ENCODE measurements at regions not wholly inside any gene's neighbourhood (a gene's known extent, or its start where the extent isn't known, plus 50 kb on each side); places are given as distances from the start of the nearest gene placed in this dataset.
"Not testable (repeated sequence)": the region's sequence is repeated elsewhere in the genome, so short reads cannot be mapped to it uniquely, and the experiment has no call there.

GRCh38 chr1:229015806-229016205, 255.1 kb upstream of the RAB4A start:
- no peak for DNase-seq

DNA sequence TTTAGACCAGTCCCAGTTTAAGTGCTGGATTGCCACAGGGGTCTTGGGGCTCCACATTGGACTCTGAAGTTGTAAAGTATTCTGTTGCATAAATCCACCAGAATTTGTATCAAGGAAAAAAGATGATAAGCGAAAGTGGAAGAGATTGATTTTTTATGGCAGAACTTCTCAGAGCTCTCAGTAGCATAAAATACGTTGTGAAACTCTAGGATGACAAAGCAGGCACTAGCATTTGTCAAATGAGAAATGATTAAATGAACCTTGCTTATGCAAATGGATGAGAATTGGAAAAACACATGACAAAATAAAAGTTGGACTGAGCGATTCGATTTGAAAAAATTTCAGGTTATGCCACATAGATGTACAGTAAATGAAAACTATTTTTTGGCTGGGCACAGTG, 253.8 kb upstream of the RAB4A start:
- peak in 2 of 3 donors; percentile 59 to 61 for DNase-seq

DNA sequence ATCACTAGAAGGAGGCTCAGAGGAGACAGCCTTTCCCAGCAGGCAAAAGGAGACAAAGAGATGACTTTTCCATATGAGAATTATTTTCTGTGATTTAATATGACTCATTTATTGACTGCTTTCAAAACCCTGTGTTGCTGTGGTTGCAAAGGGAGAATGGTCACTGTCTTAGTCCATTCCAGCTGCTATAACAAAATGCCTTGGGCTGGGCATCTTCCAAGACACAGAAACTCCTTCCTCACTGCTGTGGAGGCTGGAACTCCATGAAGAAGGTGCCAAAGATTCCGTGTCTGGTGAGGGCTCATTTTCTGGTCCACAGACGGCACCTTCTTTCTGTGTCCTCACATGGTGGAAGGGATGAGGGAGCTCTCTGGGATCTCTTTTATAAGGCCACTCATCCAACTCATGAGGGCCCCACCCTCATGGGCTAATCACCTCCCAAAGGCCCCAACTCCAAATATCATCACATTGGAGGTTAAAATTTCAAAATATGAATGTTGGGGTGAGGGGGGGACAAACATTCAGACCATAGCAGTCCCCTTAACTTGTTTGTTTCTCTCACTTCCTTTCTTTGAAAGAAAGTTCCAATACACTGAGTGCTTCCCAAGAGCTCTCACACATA, 252.1 kb upstream of the RAB4A start:
- DNase-seq, result no peak

DNA sequence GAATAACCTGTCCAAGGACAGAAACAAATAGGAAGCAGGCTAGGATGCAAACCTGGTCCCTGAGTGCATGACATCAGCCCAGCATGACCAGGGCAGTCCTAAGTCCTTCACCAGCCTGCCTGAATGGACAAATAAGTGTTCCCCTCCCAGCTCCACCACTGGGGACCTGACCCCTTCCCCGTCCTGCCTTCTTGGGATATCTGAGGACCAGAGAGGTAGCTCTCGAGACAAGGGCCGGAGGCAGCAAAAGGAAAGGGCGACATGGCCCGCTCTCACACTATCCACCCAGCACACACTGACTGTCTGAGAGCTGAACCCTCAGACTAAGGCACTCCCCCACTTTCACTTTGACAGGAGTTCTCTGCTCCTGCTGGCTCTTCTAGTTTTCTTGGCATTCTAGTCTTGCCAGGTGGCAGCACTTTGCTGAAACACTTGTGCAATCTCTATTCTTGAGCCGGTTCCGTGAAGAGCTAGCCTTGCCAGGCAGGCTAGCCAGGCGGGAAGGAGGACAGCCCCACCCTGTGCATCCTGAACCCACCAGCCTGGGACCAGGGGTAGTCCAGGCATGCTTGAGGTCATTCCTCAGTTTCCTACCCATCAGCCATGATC, 251.1 kb upstream of the RAB4A start:
- no peak for DNase-seq

GRCh38 chr1:229021034-229021433, 249.9 kb upstream of the RAB4A start:
- not testable (repeated sequence) for DNase-seq

DNA sequence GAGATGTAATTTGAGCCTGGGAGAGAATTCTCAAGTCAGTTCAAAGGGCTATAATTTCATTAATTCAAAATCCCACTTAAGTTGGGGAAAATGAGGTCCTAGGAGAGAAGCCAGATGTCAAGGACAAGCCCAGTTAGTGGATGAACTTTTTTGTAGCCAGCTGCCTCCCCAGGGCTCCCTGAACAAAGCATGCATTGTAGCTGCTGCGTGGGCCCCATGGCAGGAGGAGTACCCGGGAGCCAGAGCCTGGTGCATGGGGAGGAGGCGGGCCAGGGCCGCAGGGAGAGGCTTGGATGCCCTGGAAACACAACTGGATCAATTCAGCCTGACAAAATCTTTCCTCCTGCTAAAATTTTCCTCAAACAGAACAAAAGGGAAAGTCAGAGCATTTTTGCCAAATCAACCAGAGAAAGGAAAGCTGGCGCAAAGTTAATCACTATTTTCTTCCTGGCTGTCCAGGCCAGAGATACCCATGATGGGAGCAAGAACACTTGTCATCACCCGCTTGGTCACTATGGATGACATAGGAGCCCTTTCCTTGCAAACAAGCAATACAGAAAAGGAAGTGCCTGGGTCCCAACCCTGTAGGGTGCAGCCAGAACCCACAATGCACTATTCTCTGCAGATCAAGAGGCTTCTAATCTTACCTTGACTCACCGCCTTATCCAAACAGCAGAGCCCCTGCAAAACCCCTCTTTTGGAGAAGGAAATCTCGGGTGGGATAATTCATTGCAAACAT, 248.1 kb upstream of the RAB4A start:
- DNase-seq, result peak in 2 of 3 donors; percentile 45

DNA sequence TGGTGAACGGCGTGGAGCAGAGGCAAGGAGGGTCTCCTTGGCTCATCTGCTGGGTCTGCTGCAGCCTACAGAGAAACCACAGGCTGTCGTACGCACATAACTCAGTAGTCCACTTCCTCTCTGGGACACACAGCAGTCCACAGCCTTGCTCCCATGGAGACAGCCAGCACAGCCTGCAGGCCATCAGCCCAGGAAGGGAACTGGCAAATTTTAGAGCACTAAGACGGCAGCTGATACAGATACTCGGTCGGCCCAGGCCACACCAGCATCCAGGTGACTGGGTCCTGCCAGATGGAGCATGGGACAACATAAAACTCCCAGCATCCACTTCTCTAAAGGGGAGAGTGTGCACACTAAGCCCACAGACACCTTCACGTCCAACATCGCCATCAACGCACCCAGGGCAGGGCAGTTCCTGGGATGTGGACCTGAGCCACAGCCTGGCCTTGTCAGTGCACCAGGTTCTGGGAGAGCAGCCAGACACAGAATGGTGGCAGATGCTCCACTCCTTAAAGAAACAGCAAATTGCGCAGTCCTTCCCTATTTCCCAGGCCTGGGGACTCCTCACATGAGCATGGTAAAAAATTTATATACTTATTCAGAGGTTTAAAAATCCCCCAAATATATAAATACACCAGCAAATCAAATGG, 247.1 kb upstream of the RAB4A start:
- peak; percentile 65 to 68 (median 67) for DNase-seq

DNA sequence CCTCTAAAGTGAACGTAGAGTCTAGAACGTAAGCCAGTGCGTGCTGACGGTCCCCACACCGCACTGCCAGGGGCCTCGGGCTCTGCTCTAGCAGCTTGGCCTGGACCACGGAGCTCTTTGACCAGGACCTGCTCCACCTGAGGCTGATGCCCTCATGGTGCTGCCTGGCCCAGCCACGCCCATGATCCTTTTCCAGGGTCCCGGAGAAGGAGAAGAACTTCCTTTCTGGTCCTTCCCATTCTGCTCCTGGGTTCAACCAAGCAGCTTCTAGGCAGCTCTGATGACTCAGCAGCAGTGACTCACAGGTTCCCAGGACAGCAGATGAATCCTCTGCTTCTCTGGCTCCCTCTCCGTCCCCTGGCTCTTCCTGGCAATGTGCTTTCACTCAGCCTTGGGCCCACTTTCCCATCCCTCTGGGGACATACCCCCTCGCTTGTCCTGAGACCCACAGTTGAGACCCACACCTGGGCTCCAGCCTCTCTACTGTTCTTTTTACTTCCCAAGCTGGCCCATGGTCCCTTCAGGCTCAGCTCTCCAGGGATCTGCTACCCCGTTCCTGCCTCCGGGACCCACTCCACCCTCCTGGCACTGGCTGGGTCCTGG, 246.3 kb upstream of the RAB4A start:
- DNase-seq, result peak; percentile 89 to 93 (median 93)

DNA sequence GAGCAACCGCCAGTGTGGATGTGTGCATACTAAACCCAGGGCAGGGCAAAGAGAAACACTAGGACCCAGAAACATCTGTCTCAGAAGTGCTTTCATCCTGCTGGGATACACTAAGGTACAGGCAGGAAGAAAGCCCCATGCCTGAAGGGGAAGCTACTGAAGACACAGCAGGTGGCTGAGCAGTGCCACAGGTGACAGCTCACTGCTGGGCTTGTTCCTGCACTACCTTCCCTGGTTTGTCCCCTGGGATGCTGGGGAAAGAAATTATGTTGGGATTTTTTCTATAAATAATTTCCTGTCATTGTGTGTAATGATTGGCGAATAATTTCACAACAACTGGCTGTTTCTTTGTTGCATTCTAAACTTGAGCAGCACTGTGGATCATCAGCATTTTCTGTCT, 245.3 kb upstream of the RAB4A start:
- DNase-seq, result no peak

DNA sequence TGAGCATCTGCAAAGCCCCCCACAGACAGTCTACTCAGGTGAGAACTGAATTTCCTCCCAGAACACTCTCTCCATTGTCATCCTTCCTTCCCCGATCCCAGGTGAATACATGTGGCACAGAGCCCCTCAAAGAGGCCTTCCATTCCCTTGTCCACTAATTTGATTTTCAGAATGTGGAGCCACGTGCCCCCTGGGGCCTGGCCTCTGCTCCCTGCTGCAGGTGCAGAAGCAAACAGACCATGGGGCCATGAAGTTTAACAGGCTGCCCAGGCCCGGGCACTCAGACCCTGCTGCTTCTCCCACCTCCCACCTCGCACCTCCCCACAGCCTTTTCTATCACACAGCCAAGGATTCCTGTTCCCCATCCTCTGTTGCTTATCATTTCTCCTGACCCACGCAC, 243.8 kb upstream of the RAB4A start:
- no peak for DNase-seq

DNA sequence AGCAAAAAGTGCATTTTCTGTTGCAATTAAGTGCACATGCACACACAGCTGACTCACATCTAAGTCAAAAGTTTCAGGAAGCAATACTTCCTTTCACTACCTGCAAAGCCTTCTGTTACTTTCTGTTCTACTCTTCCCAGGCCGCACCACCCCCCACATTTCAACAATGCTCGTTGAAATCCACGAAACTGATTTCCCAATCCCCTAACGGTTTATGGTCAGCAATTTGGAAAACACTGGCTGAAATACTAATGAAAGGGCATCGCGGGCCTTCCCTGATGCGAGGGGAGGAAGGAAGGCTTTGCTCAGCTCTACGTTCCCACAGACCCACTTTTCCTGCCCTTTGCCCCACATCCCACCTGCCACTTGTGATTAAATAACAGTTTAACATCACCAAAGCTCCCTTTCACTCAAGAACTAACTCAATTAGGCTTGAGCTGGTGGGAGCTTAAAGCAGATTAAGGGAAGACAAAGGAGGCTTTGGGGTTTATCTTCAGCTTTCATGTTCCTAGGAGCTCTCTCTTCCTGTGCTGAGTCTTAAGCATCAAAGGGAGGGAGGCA, 243.2 kb upstream of the RAB4A start:
- peak; percentile 71 to 82 (median 72) for DNase-seq

DNA sequence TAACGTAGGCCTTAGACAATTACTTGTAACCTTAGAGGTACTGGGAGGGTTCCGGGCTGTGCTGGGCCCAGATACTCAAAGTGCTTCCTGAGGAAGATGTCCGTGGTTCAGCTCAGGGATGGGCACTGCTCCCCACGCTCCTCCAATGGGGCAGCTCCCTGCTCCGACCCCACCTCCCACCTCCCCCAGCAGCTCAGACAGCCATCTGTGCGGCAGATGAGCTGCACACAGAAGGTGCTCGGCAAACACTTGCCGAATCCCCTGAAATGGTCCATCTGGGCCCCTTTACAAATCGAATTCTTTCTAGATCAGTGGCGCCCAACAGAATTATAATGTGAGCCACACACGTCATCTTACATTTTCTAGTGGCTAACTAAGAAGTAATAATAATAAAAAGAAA, 242.4 kb upstream of the RAB4A start:
- no peak for DNase-seq

DNA sequence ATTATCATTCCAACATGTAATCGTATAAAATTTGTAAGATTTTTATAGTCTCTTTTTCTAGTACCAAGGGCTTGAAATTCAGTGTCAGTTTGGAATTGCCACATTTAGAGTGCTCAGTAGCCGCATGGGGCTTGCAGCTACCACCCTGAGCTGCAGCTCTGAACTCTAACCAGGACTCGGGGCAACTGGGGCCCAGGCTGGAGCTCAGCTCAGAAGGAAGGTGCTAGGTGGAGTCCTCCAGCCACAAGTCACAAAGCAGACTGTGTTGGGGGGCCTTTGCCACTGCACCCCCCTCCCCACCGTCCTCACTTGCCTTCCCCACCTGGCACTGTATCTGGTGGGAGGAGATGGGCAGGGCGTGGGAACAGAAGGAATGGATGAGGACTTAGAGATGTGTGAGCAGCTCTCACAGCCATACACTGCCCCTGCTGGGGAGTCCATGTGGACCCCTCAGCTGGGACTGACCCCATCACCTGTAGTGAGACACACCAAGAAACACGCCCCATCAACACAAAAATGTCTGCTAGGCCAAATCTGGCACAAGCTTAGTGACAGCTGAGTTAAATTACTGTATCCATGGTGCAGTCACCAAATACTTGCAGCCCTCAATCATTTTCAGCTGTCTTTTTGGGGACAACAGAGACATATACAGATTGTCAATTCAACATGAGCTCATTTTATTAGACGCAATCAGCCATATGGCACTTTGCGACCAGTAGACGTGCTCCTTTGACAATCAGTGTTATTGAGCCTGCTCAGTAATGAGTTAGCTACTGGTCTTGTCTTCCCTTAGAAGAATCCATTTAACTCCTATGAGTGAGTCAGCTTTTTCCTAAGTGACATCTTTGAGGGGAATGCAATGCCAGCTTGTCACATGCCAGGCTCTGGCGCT, 241.7 kb upstream of the RAB4A start:
- peak in 1 of 3 donors; percentile 49 for DNase-seq

DNA sequence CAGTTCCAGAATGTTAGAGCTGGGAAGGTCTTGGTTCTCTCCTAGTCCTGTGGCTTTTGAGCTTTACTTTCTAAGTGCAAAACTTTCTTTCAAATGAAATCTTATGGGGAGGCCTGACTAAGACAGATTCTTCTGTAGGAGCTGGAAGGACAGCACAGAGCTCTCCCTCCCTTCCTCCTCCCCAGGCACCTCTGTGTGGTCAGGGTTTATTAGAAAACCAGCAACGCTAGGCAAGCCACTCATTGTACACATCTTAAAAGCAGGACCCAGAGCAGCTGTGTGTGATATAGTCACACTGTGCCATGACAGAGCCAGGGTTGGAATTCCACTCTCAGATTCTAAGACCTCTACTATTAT, 241.1 kb upstream of the RAB4A start:
- DNase-seq, result no peak

DNA sequence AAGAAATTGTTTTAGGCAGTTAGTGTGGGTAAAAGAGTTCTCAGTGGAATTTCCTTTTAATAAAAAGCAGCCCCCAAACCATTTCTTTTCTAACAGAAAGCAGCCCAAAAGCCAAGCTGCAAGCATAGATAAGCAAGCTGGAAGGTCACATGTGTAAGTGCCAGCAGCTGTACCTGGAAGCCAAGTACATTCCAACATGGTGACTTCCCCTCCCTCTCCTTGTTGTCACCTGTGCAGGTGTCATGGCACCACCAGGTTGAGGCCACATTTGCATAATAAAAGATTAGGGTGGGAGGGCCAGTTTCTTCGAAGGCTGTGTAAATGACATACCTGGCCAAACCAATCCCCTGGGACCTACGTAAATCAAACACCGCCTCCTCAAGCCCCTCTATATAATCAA, 240.3 kb upstream of the RAB4A start:
- no peak for DNase-seq

DNA sequence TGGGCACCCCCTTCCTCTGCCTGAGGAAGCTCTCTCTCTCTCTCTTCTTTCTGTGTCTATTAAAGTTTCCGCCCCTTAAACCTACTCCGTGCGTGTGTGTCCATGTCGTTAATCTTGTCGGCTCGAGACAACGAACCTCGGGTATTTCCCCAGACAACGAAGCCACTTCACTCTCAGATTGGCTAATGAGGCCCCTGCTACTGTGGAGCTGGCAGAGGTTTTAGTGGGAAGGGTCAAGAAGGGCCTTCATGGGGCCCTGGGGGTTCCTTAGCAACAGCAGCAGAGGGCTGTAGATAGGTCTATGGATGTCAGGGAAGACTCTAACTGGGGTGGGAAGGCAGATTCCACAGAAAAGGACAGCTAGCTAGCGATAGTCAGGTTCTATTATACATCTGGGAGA, 239.8 kb upstream of the RAB4A start:
- no peak for DNase-seq

DNA sequence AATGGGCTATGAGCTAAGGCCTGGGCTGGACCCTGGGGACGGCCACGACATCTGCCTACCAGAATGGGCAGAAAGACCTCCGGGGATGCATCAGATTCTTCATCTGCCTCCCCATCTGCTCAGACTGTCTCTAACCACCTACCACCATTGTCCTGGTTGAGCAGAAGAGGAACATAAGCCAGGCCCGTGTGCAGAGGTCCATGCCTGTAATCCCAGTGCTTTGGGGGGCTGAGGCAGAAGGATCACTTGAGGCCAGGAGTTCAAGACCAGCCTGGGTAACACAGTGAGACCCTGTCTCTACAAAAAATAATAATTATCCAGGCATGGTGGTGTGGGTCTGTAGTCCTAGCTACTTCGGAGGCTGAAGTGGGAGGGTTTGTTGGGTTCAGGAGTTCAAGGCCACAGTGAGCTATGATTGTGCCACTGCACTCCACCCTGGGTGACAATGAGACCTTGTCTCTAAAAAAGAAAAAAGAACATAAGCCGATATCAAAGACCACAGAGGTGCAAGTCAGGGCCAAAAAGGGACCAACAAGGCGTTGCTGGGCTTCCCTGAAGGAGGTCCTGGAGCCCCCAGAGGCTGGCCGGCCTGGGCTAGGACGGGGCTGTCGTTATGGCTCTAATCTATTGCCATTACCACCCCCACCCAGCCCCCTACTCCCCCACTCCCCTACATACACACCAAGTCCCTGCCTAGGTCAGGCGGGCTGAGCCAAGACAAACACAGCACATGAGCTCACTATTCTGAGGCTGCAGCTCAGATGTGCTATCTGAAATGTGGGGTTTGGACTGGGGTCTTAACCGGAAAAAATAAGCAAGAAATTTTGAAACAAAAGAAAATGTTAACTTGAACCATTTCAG, 239.2 kb upstream of the RAB4A start:
- DNase-seq, result no peak

GRCh38 chr1:229032375-229032774, 238.5 kb upstream of the RAB4A start:
- DNase-seq, result no peak

- no peak for DNase-seq
Observed at GRCh38 chr1:229033480-229033879, 237.4 kb upstream of the RAB4A start.

DNA sequence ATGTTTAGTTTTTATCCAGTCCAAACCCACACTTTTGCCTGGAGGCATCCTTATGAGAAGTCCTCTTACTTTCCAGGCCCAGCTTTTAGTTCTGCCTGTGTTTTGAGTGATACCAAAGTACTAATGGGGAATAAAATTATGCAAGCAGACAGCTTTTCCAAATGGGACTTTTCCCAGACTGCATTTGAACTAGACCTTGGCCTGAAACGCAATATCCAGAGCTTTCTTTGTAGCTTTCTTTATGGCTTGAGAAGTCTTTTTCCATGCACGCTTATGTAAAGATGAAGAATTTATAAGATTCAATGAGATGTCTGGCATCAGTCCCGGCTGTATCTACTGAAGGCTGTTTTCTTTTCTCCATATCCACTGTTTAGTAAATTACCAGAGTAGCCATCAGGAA, 236.6 kb upstream of the RAB4A start:
- DNase-seq, result no peak
